ENCODE measurements at regions not wholly inside any gene's neighbourhood (a gene's known extent, or its start where the extent isn't known, plus 50 kb on each side); places are given as distances from the start of the nearest gene placed in this dataset.

DNA sequence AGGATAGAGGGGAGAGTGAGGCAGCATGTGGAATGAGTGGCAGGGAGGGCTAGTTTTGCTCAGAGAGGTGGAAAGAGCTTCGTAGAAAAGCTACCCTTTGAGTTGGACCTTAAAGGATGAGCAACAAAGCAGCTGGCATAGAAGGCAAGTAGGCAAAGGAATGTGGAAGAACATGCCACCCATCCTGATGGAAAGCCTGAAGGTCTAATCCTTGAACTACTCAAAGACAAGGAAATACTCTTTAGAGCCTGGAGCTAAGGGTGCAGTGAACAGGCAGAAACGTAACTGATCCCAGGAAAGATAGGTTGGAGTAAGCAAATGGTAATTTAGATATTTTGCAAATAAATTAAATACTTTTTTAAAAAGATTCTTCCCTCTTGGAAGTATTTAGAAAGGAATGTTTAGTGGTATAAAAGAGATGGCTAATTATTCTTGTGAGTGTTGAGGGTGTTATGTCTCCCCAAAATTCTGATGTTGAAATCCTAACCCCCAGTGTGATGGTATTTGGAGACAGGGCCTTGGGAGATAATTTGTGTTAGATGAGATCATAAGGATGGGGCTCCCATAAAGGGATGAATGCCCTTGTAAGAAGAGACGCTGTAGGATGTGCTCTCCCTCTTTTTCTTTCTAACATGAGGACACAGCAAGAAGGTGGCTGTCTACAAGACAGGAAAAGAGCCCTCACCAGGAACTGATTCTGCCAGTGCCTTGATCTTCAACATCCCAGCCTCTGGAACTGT, 308.1 kb upstream of the RUNX1 start:
- no peak for ATAC-seq (ENCODE audit: low FRiP score)
- DNase-seq (ENCODE audit: low spot score), result no peak
- TF ChIP-seq, protein P1, sequence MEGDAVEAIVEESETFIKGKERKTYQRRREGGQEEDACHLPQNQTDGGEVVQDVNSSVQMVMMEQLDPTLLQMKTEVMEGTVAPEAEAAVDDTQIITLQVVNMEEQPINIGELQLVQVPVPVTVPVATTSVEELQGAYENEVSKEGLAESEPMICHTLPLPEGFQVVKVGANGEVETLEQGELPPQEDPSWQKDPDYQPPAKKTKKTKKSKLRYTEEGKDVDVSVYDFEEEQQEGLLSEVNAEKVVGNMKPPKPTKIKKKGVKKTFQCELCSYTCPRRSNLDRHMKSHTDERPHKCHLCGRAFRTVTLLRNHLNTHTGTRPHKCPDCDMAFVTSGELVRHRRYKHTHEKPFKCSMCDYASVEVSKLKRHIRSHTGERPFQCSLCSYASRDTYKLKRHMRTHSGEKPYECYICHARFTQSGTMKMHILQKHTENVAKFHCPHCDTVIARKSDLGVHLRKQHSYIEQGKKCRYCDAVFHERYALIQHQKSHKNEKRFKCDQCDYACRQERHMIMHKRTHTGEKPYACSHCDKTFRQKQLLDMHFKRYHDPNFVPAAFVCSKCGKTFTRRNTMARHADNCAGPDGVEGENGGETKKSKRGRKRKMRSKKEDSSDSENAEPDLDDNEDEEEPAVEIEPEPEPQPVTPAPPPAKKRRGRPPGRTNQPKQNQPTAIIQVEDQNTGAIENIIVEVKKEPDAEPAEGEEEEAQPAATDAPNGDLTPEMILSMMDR (IDR thresholded peaks at IDR 0.05), result no peak

DNA sequence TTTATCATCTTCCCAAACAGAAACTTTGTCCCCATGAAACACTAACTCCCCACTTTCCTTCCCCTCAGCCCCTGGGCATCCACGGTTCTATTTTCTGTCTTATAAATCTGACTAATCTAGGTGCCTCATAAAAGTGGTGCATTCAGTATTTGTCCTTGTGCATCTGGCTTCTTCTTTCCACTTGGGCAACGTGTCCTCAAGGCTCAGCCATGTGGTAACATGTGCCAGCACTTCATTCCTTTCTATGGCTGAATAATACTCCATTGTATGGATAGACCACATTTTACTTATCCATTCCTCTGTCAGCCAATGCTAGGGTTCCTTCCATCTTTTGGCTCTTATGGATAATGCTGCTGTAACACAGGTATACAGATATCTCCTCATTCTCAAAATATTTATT, 305.0 kb upstream of the RUNX1 start:
- ATAC-seq (ENCODE audit: low FRiP score) (no peak), DNase-seq (ENCODE audit: low spot score) (no peak)
- TF ChIP-seq, protein P1 (IDR thresholded peaks at IDR 0.05), result no peak

DNA sequence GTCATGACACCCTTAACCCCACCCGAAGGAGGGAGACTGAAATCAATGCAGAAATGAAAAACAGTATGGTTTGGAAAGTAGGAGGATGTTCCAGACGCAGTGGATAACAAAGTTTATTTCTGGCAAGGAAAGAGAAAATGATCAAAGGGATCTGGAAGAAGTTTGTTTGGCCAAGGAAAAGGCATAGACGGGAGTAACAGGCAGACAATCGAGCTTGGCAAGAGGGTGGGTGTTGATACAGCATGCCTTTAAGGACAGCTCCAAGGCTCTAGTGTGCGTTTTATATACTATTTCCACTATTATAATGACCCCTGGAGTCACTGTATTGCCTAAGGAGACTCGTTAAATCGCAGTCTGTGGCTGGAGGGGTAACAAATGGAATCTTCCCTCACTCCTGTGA, 303.7 kb upstream of the RUNX1 start:
- ATAC-seq (ENCODE audit: low FRiP score) (no peak), DNase-seq (ENCODE audit: low spot score) (no peak)
- TF ChIP-seq, protein P1 (IDR thresholded peaks at IDR 0.05), result no peak

DNA sequence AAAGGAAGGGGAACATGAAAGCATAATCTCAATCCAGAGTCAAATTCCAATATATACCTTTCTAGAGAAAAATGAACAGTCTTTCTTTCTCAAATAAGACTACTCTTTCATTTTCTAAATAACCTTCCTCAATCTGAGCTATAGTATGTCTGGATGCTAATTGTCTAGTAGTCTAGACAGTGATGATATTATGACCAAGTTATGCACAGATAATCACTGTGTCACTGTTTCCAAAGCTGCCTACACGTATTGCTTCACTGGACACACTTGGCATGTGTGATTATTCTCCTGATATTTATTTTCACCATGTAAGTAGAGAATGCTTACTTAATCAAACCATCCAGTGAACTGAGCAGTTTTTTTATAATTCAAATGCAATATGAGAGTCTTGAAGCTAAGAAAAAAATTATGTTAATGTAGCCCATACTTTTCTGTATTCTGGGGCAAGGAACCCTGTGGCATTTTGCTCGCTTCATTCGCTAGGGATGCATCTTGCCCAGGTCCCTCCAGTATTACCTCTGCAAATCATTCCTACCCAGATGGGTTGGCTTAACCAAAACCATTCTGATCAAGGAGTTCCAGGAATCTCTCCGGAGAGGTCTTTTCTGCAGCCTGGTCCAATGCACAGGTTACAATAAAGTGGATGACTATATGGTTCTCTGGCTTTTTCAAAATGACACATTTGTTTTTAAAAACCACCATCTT, 303.1 kb upstream of the RUNX1 start:
- TF ChIP-seq, protein P1 (IDR thresholded peaks at IDR 0.05), result no peak
- ATAC-seq (ENCODE audit: low FRiP score) (peak; percentile 60), DNase-seq (ENCODE audit: low spot score) (no peak)

DNA sequence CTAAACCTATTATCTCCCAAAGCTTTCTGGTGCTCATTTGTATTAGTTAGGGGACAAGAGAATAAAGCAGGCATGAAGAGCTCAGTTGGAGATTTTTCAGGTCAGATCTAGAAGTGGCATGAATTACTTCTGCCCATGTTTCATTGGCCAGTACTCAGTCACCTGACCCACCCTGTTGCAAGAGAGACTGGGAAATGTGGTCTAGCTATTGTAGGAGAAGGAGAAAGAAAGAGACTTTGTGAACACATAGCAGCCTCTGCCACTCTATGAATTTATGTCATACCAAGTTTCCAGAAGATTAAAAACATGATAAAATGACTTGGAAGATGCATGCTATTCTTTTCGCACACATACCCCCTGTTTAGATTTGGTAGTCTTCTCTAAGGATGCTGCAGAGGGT, 302.3 kb upstream of the RUNX1 start:
- ATAC-seq (ENCODE audit: low FRiP score), result no peak
- no peak for DNase-seq (ENCODE audit: low spot score)

DNA sequence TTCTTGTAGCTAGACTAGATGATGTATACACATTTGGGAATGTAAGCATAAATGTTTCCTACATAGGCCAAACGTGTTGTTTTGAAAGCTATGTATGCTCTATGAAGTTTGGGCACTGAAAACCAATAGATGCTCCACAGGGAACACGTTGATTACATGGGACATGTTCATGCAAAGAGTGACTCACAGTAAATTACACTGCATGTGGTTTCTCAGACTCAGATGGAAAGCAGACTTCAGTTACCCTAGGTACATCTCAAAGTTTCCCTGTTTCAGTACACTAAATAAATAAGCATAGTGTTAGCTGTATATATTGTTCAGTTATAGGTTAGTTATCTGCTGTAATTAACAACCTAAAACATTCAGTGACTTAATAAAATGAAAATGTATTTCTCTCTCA, 301.9 kb upstream of the RUNX1 start:
- TF ChIP-seq, protein P1 (IDR thresholded peaks at IDR 0.05), result no peak
- no peak for DNase-seq (ENCODE audit: low spot score)
- ATAC-seq (ENCODE audit: low FRiP score), result no peak

More for the DNA sequence above, 302.3 kb upstream of the RUNX1 start:
- TF ChIP-seq, protein P1 (IDR thresholded peaks at IDR 0.05), result no peak
